ENCODE measurements at regions not wholly inside any gene's neighbourhood (a gene's known extent, or its start where the extent isn't known, plus 50 kb on each side); places are given as distances from the start of the nearest gene placed in this dataset.

DNA sequence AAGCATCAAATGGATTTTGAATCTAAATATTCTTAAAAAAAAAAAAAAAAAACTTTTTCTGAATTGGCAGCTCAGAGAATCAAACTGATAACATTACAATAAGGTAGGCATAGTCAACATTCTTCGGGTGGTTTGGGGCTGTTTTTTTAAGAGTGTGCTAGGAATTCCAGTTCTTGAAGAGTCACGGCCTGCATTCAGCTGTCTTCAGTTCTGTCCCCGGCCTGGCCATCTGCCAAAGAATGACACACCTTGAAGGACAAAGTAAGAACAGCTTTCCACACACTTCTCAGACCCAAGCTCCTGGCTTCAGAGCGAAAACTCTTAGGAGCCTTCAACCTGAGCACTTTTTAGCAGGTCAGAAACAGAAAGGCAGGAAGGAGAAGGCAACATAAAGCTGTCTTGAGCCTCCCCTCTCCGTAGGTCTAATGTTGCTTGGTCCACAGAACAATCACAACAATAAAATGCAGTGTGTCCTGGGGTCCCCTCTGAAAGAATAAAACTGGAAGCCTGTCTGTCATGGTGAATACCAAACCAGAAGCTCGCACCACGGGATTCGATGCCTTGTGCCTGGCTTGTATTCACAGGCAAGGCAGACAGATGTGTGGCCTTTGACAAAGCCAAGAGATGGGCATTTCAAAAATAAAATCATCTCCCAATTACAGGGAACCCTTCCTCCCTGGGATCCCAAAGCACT, 524.4 kb upstream of the ZFHX3 start (continued):
- no peak for TF ChIP-seq RFX5 (IDR thresholded peaks at IDR 0.05; ENCODE audit: borderline replicate concordance, low read depth, low read length)

All from H1 (cell line).